ENCODE measurements at regions not wholly inside any gene's neighbourhood (a gene's known extent, or its start where the extent isn't known, plus 50 kb on each side); places are given as distances from the start of the nearest gene placed in this dataset.

- Histone ChIP-seq H3K9ac (ENCODE audit: extremely low read depth, low read length, poor library complexity, severe bottlenecking) (no peak overlapping the region), H3K4me1 (ENCODE audit: control insufficient read depth, insufficient read depth, low read length) (no peaks in the 10 kb centered on the region), H3K36me3 (ENCODE audit: control insufficient read depth, insufficient read depth, low read length) (no peaks in the 10 kb centered on the region), H3K27ac (ENCODE audit: low read depth, low read length) (no peak overlapping the region), H3K27me3 (ENCODE audit: control insufficient read depth, insufficient read depth, low read length, poor library complexity, severe bottlenecking) (no peaks in the 10 kb centered on the region), H3K9me3 (ENCODE audit: control insufficient read depth, low read length) (no peaks in the 10 kb centered on the region), H3K4me3 (ENCODE audit: low read length) (no peak overlapping the region)
- H3K9me3 Mint-ChIP-seq, result no peaks in the 10 kb centered on the region
- WGBS, 2 experiments (ENCODE audit: insufficient coverage in 1 of 2, insufficient read length in 1 of 2), result 79 to 92% methylated on average over 2 to 4 of the region's 4 CpGs
- H3K27me3 Mint-ChIP-seq (ENCODE audit: insufficient read depth), result no peaks in the 10 kb centered on the region
- no peak overlapping the region for H3K27ac Mint-ChIP-seq
- no peak overlapping the region for H3K4me3 Mint-ChIP-seq
- H3K36me3 Mint-ChIP-seq (ENCODE audit: low read depth), result no peaks in the 10 kb centered on the region
- TF ChIP-seq CTCF (conservative IDR thresholded peaks at IDR 0.05), result no peak
- H3K4me1 Mint-ChIP-seq, result no peaks in the 10 kb centered on the region
- no peak for DNase-seq
Observed at GRCh38 chr4:96175871-96176270, 336.0 kb downstream of the PDHA2 start.

GRCh38 chr4:96183611-96184010 lies 343.7 kb downstream of the PDHA2 start:
- no peak overlapping the region for H3K4me3 Mint-ChIP-seq

GRCh38 chr4:96186593-96186992 lies 346.7 kb downstream of the PDHA2 start:
- no peak for TF ChIP-seq CTCF (conservative IDR thresholded peaks at IDR 0.05)
- Histone ChIP-seq H3K9ac (ENCODE audit: extremely low read depth, low read length, poor library complexity, severe bottlenecking) (no peak overlapping the region), H3K4me1 (ENCODE audit: control insufficient read depth, insufficient read depth, low read length) (no peaks in the 10 kb centered on the region), H3K27ac (ENCODE audit: low read depth, low read length) (no peak overlapping the region), H3K36me3 (ENCODE audit: control insufficient read depth, insufficient read depth, low read length) (no peaks in the 10 kb centered on the region), H3K4me3 (ENCODE audit: low read length) (no peak overlapping the region), H3K27me3 (ENCODE audit: control insufficient read depth, insufficient read depth, low read length, poor library complexity, severe bottlenecking) (no peaks in the 10 kb centered on the region), H3K9me3 (ENCODE audit: control insufficient read depth, low read length) (no peaks in the 10 kb centered on the region)
- Mint-ChIP-seq H3K4me1 (peaks cover 5% of the 10 kb centered on the region), H3K27me3 (ENCODE audit: insufficient read depth) (no peaks in the 10 kb centered on the region), H3K9me3 (no peaks in the 10 kb centered on the region), H3K27ac (no peak overlapping the region), H3K4me3 (no peak overlapping the region), H3K36me3 (ENCODE audit: low read depth) (no peaks in the 10 kb centered on the region)
- no peak for DNase-seq
- 79 to 92% methylated on average over 2 of the region's 2 CpGs for WGBS, 2 experiments (ENCODE audit: insufficient coverage in 1 of 2, insufficient read length in 1 of 2)

More at GRCh38 chr4:96183611-96184010, 343.7 kb downstream of the PDHA2 start:
- DNase-seq, result no peak
- Mint-ChIP-seq H3K27me3 (ENCODE audit: insufficient read depth) (no peaks in the 10 kb centered on the region), H3K36me3 (ENCODE audit: low read depth) (no peaks in the 10 kb centered on the region), H3K9me3 (no peaks in the 10 kb centered on the region), H3K4me1 (peaks cover 5% of the 10 kb centered on the region), H3K27ac (no peak overlapping the region)
- Histone ChIP-seq H3K9me3 (ENCODE audit: control insufficient read depth, low read length) (no peaks in the 10 kb centered on the region), H3K27ac (ENCODE audit: low read depth, low read length) (no peak overlapping the region), H3K27me3 (ENCODE audit: control insufficient read depth, insufficient read depth, low read length, poor library complexity, severe bottlenecking) (no peaks in the 10 kb centered on the region), H3K9ac (ENCODE audit: extremely low read depth, low read length, poor library complexity, severe bottlenecking) (no peak overlapping the region), H3K36me3 (ENCODE audit: control insufficient read depth, insufficient read depth, low read length) (no peaks in the 10 kb centered on the region), H3K4me3 (ENCODE audit: low read length) (no peak overlapping the region), H3K4me1 (ENCODE audit: control insufficient read depth, insufficient read depth, low read length) (no peaks in the 10 kb centered on the region)
- 91 to 100% methylated on average over 1 to 3 of the region's 3 CpGs for WGBS, 2 experiments (ENCODE audit: insufficient coverage in 1 of 2, insufficient read length in 1 of 2)
- TF ChIP-seq CTCF (conservative IDR thresholded peaks at IDR 0.05), result no peak
